ENCODE measurements at regions not wholly inside any gene's neighbourhood (a gene's known extent, or its start where the extent isn't known, plus 50 kb on each side); places are given as distances from the start of the nearest gene placed in this dataset.

GRCh38 chrY:21175505-21175904 lies 335.6 kb upstream of the RBMY1B start:
- DNase-seq, result no peak

GRCh38 chrY:21177306-21177800 lies 333.8 kb upstream of the RBMY1B start:
- DNase-seq, result peak; percentile 46

GRCh38 chrY:21178281-21178680 lies 332.9 kb upstream of the RBMY1B start:
- no peak for DNase-seq

GRCh38 chrY:21180921-21181320 lies 330.2 kb upstream of the RBMY1B start:
- peak; percentile 76 for DNase-seq

GRCh38 chrY:21184271-21184670 lies 326.9 kb upstream of the RBMY1B start:
- no peak for DNase-seq

- DNase-seq, result peak; percentile 77
Observed at GRCh38 chrY:21185419-21186105, 325.6 kb upstream of the RBMY1B start.

GRCh38 chrY:21192694-21193093 lies 318.4 kb upstream of the RBMY1B start:
- no peak for DNase-seq

GRCh38 chrY:21200246-21200645 lies 310.9 kb upstream of the RBMY1B start:
- peak; percentile 29 for DNase-seq

- DNase-seq, result no peak
Observed at GRCh38 chrY:21227849-21228248, 283.3 kb upstream of the RBMY1B start.

- DNase-seq, result peak; percentile 91
Observed at GRCh38 chrY:21240221-21240620, 270.9 kb upstream of the RBMY1B start.

- peak; percentile 89 for DNase-seq
Observed at GRCh38 chrY:21240662-21241310, 270.4 kb upstream of the RBMY1B start.

GRCh38 chrY:21242793-21243192 lies 268.3 kb upstream of the RBMY1B start:
- no peak for DNase-seq

GRCh38 chrY:21246780-21247179 lies 264.4 kb upstream of the RBMY1B start:
- no peak for DNase-seq

GRCh38 chrY:21248591-21248990 lies 262.5 kb upstream of the RBMY1B start:
- peak; percentile 19 for DNase-seq

GRCh38 chrY:21253455-21254248 lies 257.5 kb upstream of the RBMY1B start:
- DNase-seq, result no peak

- peak; percentile 53 for DNase-seq
Observed at GRCh38 chrY:21254476-21254875, 256.7 kb upstream of the RBMY1B start.

GRCh38 chrY:21256820-21257219 lies 254.3 kb upstream of the RBMY1B start:
- peak; percentile 33 for DNase-seq

GRCh38 chrY:21259707-21260106 lies 251.4 kb upstream of the RBMY1B start:
- DNase-seq, result no peak

GRCh38 chrY:21260325-21260724 lies 250.8 kb upstream of the RBMY1B start:
- DNase-seq, result peak; percentile 68

- no peak for DNase-seq
Observed at GRCh38 chrY:21261158-21261557, 250.0 kb upstream of the RBMY1B start.

- no peak for DNase-seq
Observed at GRCh38 chrY:21266751-21267150, 244.4 kb upstream of the RBMY1B start.

- no peak for DNase-seq
Observed at GRCh38 chrY:21267164-21267563, 244.0 kb upstream of the RBMY1B start.

GRCh38 chrY:21287769-21288168 lies 223.4 kb upstream of the RBMY1B start:
- DNase-seq, result no peak

GRCh38 chrY:21288908-21289307 lies 222.2 kb upstream of the RBMY1B start:
- no peak for DNase-seq

All from hematopoietic multipotent progenitor cell treated with erythropoietin and hydrocortisone succinate and interleukin-3 and kit ligand, for 6 days (in vitro differentiated cells).